Erythroblast (primary cell): ENCODE measurements at regions not wholly inside any gene's neighbourhood (a gene's known extent, or its start where the extent isn't known, plus 50 kb on each side); places are given as distances from the start of the nearest gene placed in this dataset.

Source experiments
- DNase-seq, 2 experiments: peaks; one replicate each; lab custom pipeline; 2025; lab: John Stamatoyannopoulos, UW
- GATA1 ChIP-seq: IDR thresholded peaks from 2 replicates; pipeline ENCODE4 v1.6.1; 2011; ENCODE audit warnings: low read depth, mild to moderate bottlenecking, control low read depth, low read length, moderate library complexity
- POLR2A ChIP-seq: IDR thresholded peaks from 2 replicates; pipeline ENCODE4 v1.6.1; 2011; ENCODE audit warnings: mild to moderate bottlenecking, low read length

GRCh38 chr2:23069156-23069555 is 315.8 kb upstream of the KLHL29 start:
- DNase-seq: no peak
- TF ChIP-seq GATA1: no peak
- TF ChIP-seq POLR2A: no peak

- no peak for TF ChIP-seq GATA1
- TF ChIP-seq POLR2A: no peak
- DNase-seq: no peak
Measured at GRCh38 chr2:23069923-23070322, 315.1 kb upstream of the KLHL29 start.

DNA sequence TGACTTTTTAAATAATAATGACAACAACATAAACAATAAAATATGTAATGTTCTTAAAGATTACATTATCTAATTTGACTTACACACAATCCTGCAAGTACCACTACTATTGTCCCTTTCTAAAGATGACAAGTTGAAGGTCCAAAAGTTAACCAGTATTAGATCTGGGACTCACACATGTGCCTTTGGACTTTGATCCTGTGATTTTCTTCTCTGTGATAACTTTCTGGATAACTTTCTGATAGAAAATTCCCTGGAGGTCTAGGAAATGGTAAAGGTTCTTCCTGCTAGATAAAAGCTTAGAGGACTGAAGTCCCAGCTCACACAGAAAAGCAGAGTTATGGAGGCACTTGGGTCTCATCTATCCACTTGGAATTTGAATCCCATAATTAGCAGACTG is 311.9 kb upstream of the KLHL29 start:
- no peak for DNase-seq
- TF ChIP-seq GATA1 (no peak), POLR2A (no peak)

DNA sequence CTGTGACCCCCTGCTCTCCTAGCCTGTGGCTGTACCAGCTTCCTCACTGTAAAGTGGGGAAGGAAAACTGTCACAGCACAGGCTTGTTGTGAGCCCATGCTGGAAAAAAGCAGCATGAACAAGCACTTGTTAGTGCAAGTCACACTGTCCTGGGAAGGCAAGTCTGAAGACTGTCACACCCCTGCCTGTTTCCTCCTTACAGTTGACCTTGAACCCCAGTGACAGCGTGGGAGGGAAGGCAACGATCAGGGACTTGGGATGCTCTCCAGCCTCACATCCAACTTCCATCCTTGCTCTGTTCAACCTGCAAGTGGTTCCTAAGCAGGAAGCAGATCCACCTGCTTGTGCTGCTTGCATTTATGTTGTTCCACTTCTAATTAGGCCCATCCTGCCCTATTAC is 311.3 kb upstream of the KLHL29 start:
- TF ChIP-seq POLR2A (no peak), GATA1 (no peak)
- DNase-seq: no peak

- no peak for DNase-seq
- TF ChIP-seq POLR2A: no peak
- no peak for TF ChIP-seq GATA1
Measured at GRCh38 chr2:23077596-23077995, 307.4 kb upstream of the KLHL29 start.

DNA sequence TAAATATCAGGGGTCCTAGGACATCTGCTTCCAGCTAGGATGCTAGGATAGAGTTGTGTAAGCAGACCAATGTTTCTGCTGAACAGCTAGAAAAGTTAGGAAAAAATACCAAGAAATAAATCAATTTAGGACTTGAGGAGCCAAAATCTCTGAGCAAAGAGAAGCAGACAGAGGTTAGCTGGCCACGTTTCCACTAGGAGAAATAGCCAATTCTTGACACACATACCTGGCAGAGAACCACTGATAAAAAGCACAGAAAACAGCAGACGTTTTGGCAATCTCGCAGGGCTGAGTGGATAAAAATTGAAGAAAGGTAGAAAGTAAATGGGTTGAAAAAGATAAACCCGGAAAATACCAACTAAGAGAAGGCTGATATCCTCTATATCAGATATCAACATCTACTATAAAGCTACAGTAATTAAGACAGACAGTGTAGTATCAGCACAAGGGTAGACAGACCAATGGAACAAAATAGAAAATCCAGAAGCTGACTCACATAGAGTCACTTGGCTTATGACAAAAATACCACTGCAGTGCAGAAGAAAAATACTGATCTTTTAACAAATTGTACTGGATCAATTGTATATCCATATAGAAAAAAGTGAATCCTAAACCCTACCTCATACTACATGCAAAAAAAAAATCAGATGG is 306.1 kb upstream of the KLHL29 start:
- TF ChIP-seq POLR2A: no peak
- TF ChIP-seq GATA1: no peak
- DNase-seq: no peak

DNA sequence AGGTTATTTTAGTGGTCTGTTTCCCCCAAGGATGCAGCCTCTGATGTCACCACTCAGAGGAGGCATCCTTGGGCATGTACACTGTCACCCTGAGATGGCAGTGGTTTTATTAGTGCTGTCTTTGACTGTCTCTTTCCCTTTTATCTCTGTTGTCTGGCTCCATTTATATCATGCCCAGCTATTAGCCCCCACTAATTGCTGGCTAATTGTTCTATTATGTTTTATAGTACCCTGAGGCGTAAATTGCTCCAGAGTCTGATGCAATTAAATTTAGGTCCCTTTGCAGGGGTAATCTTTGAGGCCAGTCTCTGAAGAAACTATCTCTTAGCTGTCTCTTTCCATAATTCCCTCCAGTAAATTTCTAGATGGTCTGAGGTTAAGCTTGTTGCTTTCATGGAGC is 301.0 kb upstream of the KLHL29 start:
- no peak for DNase-seq
- no peak for TF ChIP-seq POLR2A
- TF ChIP-seq GATA1: no peak

- no peak for DNase-seq
- TF ChIP-seq GATA1: no peak
- TF ChIP-seq POLR2A: no peak
Measured at GRCh38 chr2:23091019-23091418, 294.0 kb upstream of the KLHL29 start.

DNA sequence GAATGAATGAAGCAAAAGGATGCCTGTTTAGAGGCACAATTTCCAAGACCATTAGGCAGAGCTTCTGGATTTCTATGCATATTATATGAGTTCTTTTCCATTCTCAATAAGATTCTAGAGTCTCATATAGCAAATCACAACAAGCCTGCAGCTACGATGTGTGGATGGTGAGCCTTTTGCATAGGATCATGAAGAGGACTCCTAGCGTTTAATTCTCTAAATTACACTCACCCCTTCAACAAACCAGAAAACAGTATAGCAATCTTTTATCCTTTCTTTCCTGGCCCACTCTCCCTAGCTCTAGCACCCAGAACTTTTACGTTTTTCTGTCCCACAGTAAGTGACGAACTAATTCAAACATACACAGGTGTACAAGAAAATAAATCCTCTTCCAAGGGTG is 293.1 kb upstream of the KLHL29 start:
- TF ChIP-seq POLR2A (no peak), GATA1 (no peak)
- DNase-seq: no peak

DNA sequence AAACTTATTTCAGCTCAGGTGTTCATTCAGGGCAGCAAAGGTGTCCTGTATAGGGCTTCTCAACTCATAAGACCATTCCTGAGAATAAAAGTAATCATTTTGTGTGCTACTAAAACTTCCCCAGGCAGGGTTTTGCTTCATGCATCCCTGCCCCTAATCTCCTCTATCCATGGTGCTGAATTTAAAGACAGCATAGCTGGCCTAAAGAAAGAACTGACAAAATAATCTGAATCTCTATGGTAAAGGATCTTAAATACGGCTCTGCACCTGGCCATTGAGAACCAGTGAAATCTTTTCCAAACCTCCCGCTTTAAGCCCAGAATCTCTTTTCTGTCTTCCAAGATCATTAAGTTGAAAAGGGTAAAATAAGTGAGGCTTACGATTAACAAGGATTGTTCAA is 292.1 kb upstream of the KLHL29 start:
- no peak for TF ChIP-seq GATA1
- no peak for TF ChIP-seq POLR2A
- no peak for DNase-seq

GRCh38 chr2:23093513-23093912 is 291.5 kb upstream of the KLHL29 start:
- TF ChIP-seq GATA1 (no peak), POLR2A (no peak)
- DNase-seq: no peak

DNA sequence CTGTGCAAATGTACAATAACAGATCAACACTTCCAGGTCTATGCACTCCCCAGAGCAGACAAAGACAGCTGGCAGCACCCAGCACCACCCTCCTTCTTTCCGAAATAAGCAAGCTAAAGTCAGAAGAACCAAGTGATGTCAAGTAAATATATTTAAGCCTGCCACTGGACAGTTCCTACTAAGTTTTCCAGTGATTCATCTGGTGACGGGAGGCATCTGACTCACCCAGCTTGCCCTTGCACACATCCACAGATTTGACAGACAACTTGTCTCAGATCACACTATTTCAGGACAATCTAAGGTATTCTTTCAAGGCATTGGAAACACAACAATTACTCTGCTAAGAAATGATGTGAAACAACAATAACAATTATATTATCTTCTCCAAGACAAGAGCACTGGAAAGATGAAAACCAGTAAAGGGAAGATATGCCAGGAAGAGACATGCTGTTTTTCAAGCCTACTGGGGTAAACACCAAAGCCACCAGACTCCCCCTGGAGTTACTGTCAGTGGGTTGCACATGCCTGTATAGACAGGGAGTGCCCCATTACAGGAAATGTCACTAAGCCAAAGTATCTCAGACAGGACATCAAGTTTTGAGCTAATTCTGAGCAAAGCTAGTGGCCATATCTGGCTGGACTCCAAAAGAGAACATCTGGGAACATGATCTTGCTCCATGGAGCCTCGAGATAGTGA is 287.9 kb upstream of the KLHL29 start:
- DNase-seq: no peak
- TF ChIP-seq GATA1 (no peak), POLR2A (no peak)

DNA sequence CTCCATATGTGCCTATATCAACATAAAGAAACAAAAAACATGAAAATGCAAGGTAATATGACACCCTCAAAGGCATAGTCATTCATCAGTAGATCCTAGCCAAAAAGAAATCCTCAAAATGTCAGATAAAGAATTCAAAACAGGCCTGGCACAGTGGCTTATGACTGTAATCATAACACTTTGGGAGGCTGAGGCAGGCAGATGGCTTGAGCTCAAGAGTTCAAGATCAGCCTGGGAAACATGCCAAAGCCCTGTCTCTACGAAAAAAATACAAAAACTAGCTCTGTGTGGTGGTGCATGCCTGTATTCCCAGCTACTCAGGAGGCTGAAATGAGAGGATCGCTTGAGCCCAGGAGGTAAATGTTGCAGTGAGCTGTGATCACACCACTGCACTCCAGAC is 284.6 kb upstream of the KLHL29 start:
- no peak for DNase-seq
- TF ChIP-seq POLR2A (no peak), GATA1 (no peak)

DNA sequence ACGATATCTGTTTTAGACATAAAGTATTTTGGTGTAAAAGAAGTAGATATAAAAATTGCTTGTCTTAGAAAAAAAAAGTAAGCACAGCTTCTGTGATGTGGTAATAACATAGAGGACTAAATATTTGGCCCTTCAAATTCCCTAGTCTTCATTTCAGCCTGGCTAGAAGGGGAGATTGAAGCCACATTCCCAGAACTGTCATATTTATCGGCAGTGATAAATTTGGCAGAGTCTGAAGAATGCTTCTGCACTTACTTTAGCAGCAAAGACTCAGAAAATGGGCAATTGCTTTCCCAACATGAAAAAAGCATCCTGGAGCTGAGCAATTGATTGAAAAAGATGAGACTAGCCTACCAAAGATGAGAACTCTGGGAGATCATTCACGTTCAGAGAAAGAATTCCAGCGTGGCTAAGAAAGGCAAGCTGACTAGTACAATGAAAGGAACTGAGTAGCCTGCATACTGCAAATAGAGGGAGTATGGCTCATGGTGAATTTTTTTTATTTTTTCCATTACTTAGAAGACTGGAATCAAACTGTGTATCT is 278.7 kb upstream of the KLHL29 start:
- TF ChIP-seq GATA1 (no peak), POLR2A (no peak)
- DNase-seq: no peak

DNA sequence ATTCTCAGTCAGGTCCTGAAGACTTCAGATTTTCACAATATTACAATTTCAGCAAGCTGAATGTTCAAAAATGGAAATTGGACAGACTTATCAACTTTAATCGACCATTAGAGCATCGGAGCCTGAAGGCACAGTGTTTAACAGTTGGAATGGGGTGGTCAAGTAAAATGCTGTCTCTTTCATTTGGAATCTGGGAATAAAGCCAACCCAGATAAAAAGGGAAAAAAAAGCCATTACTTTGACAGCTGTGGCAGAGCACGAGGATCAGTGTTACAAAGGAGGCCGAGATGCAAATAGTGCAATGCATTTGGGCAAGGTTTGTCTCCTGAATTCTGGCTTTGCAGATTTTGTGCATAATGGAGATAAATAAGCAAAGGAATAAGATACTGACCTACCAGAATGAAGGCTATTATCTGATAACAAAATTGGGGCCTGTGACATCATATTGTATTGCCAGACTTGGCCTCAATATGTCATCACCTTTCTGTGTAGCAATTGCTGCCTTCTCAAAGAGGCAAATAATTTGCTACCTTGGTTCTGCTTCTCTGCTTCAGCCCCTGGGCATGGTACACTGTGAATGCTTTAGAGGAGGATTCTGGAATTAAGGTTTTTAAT is 277.5 kb upstream of the KLHL29 start:
- no peak for DNase-seq

More for the DNA sequence above, 277.5 kb upstream of the KLHL29 start:
- TF ChIP-seq GATA1: no peak
- TF ChIP-seq POLR2A: no peak
